ENCODE measurements at regions not wholly inside any gene's neighbourhood (a gene's known extent, or its start where the extent isn't known, plus 50 kb on each side); places are given as distances from the start of the nearest gene placed in this dataset.
"Not testable (repeated sequence)": the region's sequence is repeated elsewhere in the genome, so short reads cannot be mapped to it uniquely, and the experiment has no call there.

- DNase-seq (ENCODE audit: low read depth), result no peak
Measured at GRCh38 chr15:91620229-91620628, 233.3 kb upstream of the SLCO3A1 start.

GRCh38 chr15:91622235-91622634 is 231.3 kb upstream of the SLCO3A1 start:
- DNase-seq (ENCODE audit: low read depth), result no peak

- DNase-seq (ENCODE audit: low read depth), result no peak
Measured at GRCh38 chr15:91622711-91623342, 230.7 kb upstream of the SLCO3A1 start.

DNA sequence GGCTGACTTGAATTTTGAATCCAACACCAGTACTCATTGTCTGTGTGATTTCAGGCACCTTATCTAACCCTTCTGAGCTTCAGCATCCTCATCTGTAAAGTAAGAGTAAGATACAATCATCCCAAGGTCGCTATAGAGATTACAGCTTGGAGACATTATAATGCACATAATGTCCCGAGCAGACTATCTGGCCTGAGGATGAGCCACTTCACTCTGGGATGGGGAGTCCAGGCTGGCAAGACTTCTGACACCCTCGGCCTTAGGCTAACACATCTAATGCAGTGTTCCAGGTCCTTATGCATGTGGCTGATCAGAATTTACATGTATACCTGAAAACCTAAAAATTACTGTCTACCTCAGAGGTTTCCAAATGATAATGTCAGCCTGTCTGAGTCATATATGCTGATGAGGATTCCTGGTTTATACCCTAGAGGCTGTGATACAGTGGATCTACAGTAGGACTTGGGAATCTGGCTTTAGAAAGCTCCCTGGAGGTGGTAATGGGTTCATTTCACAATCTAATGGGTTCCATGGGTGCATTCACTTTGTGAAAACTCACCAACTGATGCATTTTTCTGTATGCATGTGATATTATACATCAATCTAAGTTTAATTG is 229.0 kb upstream of the SLCO3A1 start:
- no peak for DNase-seq (ENCODE audit: low read depth)

DNA sequence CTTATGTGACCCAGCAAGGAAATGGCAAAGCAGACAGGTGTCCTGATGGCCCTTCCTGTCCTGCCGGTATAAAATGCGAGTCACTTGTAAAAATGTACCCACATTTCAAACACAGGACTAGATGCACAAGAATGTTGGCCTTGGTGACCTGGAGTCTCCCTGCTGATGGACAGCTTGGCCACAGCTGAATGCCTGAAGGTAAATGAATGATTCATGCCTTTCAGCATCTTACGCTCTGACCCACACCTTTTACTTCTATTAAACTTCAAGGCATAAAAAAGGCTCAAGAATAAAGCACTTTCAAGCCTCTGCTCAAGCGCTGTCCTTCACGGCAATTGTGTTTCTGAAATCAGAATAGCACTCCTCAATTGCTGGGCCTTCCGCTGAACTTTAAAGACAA is 228.0 kb upstream of the SLCO3A1 start:
- DNase-seq (ENCODE audit: low read depth), result no peak

- DNase-seq (ENCODE audit: low read depth), result no peak
Measured at GRCh38 chr15:91627473-91628278, 225.8 kb upstream of the SLCO3A1 start.

DNA sequence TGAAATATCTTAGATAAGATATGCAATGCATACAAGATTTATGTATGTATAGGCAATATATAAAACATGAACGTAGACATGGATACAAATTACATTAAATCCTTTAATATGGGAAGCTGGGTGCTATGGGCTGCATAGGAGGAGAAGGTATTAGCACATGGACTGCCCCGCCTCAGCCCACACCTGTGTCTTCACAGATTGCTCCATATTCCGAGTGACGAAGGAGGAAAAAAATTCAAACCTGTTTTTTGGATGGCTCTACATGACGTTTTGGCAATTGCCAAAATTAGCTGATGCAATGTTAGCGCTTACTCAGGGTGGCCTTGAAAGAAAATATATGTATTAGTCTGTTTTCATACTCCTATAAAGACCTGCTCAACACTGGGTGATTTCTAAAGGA is 223.4 kb upstream of the SLCO3A1 start:
- no peak for DNase-seq (ENCODE audit: low read depth)

DNA sequence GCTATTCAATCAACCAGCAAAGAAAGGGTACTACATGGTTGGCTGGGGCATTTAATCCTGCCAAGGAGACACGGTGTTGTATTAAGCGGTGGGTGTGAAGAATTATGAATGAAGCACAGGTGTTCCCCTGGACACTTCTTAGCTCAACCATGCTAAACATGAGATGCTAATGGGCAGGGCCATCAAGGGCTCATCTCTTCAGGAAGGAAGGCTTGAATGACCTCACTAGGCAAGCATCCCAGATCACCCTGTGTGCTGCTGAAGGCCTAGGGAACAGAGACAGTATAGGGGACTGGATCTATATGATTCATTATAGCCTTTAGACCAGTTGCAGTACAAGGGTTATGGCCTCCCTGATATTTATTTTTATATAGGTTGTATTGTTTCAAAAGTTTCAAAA is 221.3 kb upstream of the SLCO3A1 start:
- no peak for DNase-seq (ENCODE audit: low read depth)

- no peak for DNase-seq (ENCODE audit: low read depth)
Measured at GRCh38 chr15:91632981-91633380, 220.5 kb upstream of the SLCO3A1 start.

- DNase-seq (ENCODE audit: low read depth), result no peak
Measured at GRCh38 chr15:91634179-91634578, 219.3 kb upstream of the SLCO3A1 start.

DNA sequence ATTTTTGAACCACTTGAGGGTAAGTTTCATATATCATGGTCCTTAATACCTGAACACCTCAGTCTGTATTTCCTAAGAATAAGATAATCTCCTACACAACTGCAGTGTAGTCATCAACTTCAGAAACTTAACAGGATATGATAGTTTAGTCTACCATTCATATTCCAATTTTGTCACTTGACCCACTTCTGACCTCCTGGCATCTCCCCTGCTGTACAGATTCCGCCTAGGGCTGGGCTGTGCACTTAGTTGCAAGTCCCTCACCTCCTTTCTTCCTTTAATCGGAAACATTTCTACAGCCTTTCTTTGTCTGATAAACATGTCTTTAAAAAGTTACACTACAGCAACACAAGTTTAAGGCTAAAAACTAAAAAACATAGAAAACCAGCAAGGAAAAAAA is 218.4 kb upstream of the SLCO3A1 start:
- no peak for DNase-seq (ENCODE audit: low read depth)

DNA sequence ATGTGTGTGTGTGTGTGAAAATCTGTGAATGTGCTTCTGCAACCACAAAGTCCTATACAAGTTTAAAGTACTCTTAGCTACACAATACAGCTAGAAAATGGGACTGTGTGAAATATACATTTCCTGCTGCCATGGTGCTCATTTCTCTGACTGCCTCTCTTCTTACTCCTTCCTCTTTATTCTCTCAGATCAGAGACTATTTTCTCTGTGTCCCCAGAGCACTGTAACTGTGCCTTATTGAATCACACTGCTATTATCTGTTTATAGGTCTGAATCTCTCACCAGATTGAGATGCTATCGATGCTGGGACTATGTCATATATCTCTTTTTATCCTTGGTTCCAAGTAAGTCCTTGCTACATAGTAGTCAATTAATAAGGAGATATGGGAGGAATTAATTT is 217.9 kb upstream of the SLCO3A1 start:
- DNase-seq (ENCODE audit: low read depth), result no peak

GRCh38 chr15:91649016-91649415 is 204.5 kb upstream of the SLCO3A1 start:
- no peak for DNase-seq (ENCODE audit: low read depth)

DNA sequence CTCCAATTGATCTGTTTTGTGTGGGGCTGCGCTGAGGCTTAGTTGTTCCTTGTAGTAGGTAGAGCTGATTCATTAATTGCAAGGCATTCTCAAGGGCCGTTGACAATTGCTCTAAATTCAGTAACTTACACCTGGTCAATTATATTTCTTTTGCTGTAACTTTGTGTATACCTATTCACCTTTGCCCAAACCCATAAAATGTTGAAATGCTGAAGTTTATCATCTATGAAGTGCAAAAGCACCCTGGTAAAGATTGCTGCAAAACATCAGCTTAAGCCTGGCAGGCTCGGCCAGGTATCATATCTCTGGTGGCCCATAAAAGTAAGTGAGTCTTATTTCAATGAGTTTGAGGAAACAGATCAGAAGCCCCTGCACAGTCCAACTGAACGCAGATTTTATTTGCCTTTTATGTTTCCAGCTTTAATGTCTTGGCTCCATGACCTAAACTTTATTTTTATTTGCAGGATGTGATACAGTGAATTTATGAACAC is 203.6 kb upstream of the SLCO3A1 start:
- no peak for DNase-seq (ENCODE audit: low read depth)

GRCh38 chr15:91651251-91651650 is 202.3 kb upstream of the SLCO3A1 start:
- DNase-seq (ENCODE audit: low read depth), result no peak

GRCh38 chr15:91652610-91653207 is 200.8 kb upstream of the SLCO3A1 start:
- DNase-seq (ENCODE audit: low read depth), result no peak

DNA sequence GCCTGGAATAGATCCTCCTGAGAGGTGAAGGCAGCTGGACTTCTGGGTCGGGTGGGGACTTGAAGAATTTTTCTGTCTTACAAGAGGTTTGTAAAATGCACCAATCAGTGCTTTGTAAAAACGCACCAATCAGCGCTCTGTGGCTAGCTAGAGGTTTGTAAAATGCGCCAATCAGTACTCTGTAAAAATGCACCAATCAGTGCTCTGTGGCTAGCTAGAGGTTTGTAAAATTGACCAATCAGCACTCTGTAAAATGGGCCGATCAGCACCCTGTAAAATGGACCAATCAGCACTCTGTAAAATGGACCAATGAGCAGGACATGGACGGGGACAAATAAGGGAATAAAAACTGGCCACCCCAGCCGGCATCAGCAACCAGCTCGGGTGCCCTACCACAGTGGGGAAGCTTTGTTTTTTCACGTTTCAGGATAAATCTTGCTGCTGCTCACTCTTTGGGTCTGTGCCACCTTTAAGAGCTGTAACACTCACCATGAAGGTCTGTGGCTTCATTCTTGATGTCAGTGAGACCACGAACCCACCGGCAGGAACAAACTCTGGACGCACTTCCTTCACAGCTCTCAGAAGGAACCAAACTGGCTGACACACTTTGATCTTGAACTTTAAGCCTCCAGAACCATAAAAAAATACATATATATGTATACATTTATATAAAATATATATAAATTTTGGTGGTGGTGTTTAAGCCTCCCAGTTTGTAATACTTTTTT is 197.8 kb upstream of the SLCO3A1 start:
- not testable (repeated sequence) for DNase-seq (ENCODE audit: low read depth)

DNA sequence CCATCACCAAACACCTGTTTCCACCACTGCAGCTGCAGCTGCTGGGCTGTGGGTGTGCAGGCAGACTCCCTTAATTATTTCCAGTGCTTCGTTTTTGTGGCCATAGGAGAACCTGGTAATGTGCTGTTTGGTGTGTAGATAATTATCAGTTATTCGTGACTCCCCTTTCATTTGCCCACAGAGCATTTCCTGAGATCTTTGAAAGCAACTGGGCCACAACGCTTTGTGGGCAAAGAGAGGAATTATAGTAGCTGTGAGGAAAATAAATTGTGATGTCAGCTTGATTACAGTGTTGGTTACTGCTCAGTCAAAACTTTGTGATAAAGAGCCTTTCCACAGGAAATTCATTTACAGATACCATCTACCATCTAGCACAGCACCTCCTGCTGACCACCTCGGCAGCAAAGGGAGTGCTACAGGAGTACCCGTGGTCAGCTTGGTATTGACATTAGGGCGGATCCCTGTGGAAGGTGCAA is 193.3 kb upstream of the SLCO3A1 start:
- no peak for DNase-seq (ENCODE audit: low read depth)

DNA sequence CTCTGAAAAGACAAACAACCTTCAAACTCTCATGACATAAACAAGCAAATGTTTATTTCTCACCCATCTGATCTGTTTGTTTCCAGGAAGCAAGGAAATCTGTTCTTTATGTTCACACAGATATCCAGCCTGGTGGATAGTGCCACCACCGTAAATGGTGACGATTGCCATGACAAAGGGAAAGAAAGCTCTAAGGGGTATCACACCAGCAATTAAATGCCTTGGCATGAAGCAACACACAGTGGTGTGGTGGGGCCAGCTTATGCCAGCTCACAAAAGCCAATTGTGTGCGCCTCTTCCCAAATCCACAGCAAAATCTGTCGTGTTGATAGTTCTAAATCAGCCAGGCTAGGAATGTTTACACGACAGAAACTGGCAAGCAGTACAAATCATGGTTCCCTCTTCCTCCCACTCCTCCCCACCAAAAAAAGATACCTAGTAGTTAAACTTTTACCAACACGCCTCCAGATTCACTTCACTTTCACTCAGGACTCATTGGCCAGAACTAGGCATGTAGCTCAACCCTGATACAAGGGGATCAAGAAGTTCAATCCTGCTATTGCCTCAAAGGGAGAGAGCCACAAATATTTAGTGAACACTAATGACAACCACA is 189.2 kb upstream of the SLCO3A1 start:
- no peak for DNase-seq (ENCODE audit: low read depth)

- no peak for DNase-seq (ENCODE audit: low read depth)
Measured at GRCh38 chr15:91665212-91665611, 188.3 kb upstream of the SLCO3A1 start.

- DNase-seq (ENCODE audit: low read depth), result no peak
Measured at GRCh38 chr15:91668370-91668769, 185.1 kb upstream of the SLCO3A1 start.

DNA sequence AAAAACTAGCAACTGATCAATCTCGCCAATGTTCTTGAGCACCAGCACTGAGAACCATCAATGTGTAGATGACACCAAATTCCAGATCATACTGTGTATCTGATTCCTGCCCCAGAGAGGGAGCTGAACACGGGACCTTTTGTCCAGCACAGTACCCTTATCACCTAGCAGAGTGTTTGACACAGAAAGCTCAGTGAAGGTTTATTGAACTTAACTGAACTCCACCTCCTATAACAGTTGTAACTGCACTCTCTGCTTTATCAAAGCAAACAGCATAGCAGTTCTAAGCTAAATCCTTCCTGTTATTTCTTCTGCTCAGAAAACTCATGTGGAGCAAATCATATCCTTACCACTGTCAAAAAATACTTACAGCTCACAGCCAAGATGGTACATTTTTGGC is 183.4 kb upstream of the SLCO3A1 start:
- no peak for DNase-seq (ENCODE audit: low read depth)

All from stimulated activated CD8-positive, alpha-beta memory T cell treated with anti-CD3 and anti-CD28 coated beads, Interleukin-15, amount 100 ng/mL, for 24 hours (primary cell).